MV-4-11 (cell line): ENCODE measurements at regions not wholly inside any gene's neighbourhood (a gene's known extent, or its start where the extent isn't known, plus 50 kb on each side); places are given as distances from the start of the nearest gene placed in this dataset.

Experiments used
- DNase-seq: peaks from one replicate; lab custom pipeline; 2025; lab: John Stamatoyannopoulos, UW

GRCh38 chr2:12495247-12495868 lies 221.4 kb upstream of the TRIB2 start:
- no peak for DNase-seq

- DNase-seq, result no peak
Observed at GRCh38 chr2:12498286-12498685, 218.4 kb upstream of the TRIB2 start.

- DNase-seq, result no peak
Observed at GRCh38 chr2:12498704-12499103, 218.0 kb upstream of the TRIB2 start.

GRCh38 chr2:12500899-12501298 lies 215.8 kb upstream of the TRIB2 start:
- no peak for DNase-seq

- no peak for DNase-seq
Observed at GRCh38 chr2:12501469-12502158, 215.1 kb upstream of the TRIB2 start.

GRCh38 chr2:12502759-12503158 lies 214.0 kb upstream of the TRIB2 start:
- peak; percentile 90 for DNase-seq

GRCh38 chr2:12504443-12504842 lies 212.3 kb upstream of the TRIB2 start:
- DNase-seq, result no peak

- no peak for DNase-seq
Observed at GRCh38 chr2:12506846-12507245, 209.9 kb upstream of the TRIB2 start.

- DNase-seq, result peak; percentile 97
Observed at GRCh38 chr2:12507295-12507694, 209.4 kb upstream of the TRIB2 start.

- no peak for DNase-seq
Observed at GRCh38 chr2:12510070-12510469, 206.7 kb upstream of the TRIB2 start.

- no peak for DNase-seq
Observed at GRCh38 chr2:12513339-12513738, 203.4 kb upstream of the TRIB2 start.

GRCh38 chr2:12514168-12514567 lies 202.6 kb upstream of the TRIB2 start:
- DNase-seq, result no peak

GRCh38 chr2:12514631-12515437 lies 201.9 kb upstream of the TRIB2 start:
- DNase-seq, result no peak

- no peak for DNase-seq
Observed at GRCh38 chr2:12515871-12516270, 200.9 kb upstream of the TRIB2 start.

GRCh38 chr2:12533337-12534005 lies 183.3 kb upstream of the TRIB2 start:
- no peak for DNase-seq

GRCh38 chr2:12534646-12535263 lies 182.0 kb upstream of the TRIB2 start:
- DNase-seq, result no peak

- no peak for DNase-seq
Observed at GRCh38 chr2:12536976-12537375, 179.8 kb upstream of the TRIB2 start.

GRCh38 chr2:12538138-12538694 lies 178.5 kb upstream of the TRIB2 start:
- no peak for DNase-seq

GRCh38 chr2:12539336-12539735 lies 177.4 kb upstream of the TRIB2 start:
- DNase-seq, result no peak

- DNase-seq, result no peak
Observed at GRCh38 chr2:12539776-12540562, 176.8 kb upstream of the TRIB2 start.
